ENCODE measurements at regions not wholly inside any gene's neighbourhood (a gene's known extent, or its start where the extent isn't known, plus 50 kb on each side); places are given as distances from the start of the nearest gene placed in this dataset.
"Not testable (repeated sequence)": the region's sequence is repeated elsewhere in the genome, so short reads cannot be mapped to it uniquely, and the experiment has no call there.

DNA sequence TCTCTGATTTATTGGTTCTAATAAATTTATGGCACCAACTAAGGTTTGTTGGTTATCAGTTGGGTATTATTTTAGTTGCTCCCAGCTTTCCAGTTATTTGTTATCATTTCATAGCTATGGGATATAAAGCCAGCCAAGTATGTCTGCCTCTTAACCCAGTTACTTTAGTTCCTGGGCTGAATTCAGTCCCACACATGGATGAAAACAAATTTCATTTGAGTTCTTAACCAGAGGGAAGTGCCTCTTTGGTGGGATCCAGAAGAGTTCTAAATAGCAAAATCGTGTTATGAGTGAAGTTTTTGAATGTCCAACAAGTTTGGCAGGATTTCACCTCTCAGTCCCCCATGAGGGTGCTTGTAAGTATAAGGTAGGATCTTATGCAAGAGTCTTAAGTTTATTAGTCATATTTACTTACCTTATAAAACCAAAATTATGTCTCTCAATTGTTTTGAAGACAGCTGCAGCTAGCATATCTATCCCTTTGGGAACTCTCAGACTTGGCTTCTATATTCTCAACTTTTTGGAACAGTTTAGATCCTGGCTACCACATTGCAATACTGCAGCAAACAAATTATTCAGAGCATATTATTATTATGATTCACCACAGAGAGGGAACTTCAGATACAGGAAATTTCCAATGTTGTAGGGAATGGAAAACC is 683.6 kb downstream of the BCKDHB start:
- CTCF ChIA-PET, result no interaction called here
- H3K9me3 ChIP-seq, result no peaks in the 10 kb centered on the region
- no peaks in the 10 kb centered on the region for H3K27me3 ChIP-seq (ENCODE audit: insufficient read depth)
- H3K27ac ChIP-seq (ENCODE audit: low read depth in 2 of 2, low read length in 1 of 2), result peak overlapping the region in 1 of 2 experiments; percentile 47; a peak in 1 of 4 replicates
- no peak overlapping the region for H3K9ac ChIP-seq
- no peaks in the 10 kb centered on the region for H3K36me3 ChIP-seq (replicated peaks in 1 of 2; ENCODE audit: control insufficient read depth in 1 of 2, insufficient read depth in 2 of 2, low read length in 1 of 2)
- 38% methylated on average over 1 of the region's 1 CpG for WGBS (ENCODE audit: low lambda C conversion rate)
- POLR2A ChIA-PET, result no interaction called here
- no peaks in the 10 kb centered on the region for H3F3A ChIP-seq (replicated peaks; ENCODE audit: insufficient read depth)
- H3K79me2 ChIP-seq (ENCODE audit: insufficient read depth), result no peaks in the 10 kb centered on the region
- no peak for DNase-seq
- H2AFZ ChIP-seq (ENCODE audit: low read depth), result peak overlapping the region; percentile 71; the same call in 1 of the 2 replicates
- no peak overlapping the region for H3K4me3 ChIP-seq (ENCODE audit: low read depth in 2 of 2, low read length in 1 of 2)
- TF ChIP-seq FOSL2 (IDR thresholded peaks at IDR 0.05; ENCODE audit: borderline replicate concordance, low read depth) (peak; percentile 31; the same call in 1 of the 2 replicates), REST (IDR thresholded peaks at IDR 0.05; ENCODE audit: low read depth, low read length) (no peak)
- H4K20me1 ChIP-seq (ENCODE audit: insufficient read depth), result no peaks in the 10 kb centered on the region
- H3K4me1 ChIP-seq (ENCODE audit: control insufficient read depth in 1 of 2, insufficient read depth in 2 of 2, low read depth in 1 of 2, low read length in 1 of 2), result no peaks in the 10 kb centered on the region; a peak in 1 of 4 replicates
- 0 out of 2 replicates have a peak, but pooled peaks cover 4% of the 10 kb centered on the region for H3K9me2 ChIP-seq
- no peak overlapping the region for H3K4me2 ChIP-seq

DNA sequence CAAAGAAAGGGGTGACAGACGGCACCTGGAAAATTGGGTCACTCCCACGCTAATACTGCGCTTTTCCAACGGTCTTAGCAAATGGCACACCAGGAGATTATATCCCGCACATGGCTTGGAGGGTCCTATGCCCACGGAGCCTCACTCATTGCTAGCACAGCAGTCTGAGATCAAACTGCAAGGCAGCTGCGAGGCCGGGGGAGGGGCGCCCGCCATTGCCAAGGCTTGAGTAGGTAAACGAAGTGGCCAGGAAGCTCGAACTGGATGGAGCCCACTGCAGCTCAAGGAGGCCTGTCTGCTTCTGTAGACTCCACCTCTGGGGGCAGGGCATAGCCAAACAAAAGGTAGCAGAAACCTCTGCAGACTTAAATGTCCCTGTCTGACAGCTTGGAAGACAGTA is 676.8 kb downstream of the BCKDHB start:
- H3K9me3 ChIP-seq; H3K9me2 ChIP-seq; H3K27me3 ChIP-seq (ENCODE audit: insufficient read depth); H4K20me1 ChIP-seq (ENCODE audit: insufficient read depth); H3K27ac ChIP-seq (ENCODE audit: low read depth in 2 of 2, low read length in 1 of 2); DNase-seq; H3K4me2 ChIP-seq; H3K4me1 ChIP-seq (ENCODE audit: control insufficient read depth in 1 of 2, insufficient read depth in 2 of 2, low read depth in 1 of 2, low read length in 1 of 2); H2AFZ ChIP-seq (ENCODE audit: low read depth); CTCF ChIA-PET; H3K79me2 ChIP-seq (ENCODE audit: insufficient read depth); POLR2A ChIA-PET; H3F3A ChIP-seq (replicated peaks; ENCODE audit: insufficient read depth); H3K36me3 ChIP-seq (replicated peaks in 1 of 2; ENCODE audit: control insufficient read depth in 1 of 2, insufficient read depth in 2 of 2, low read length in 1 of 2); H3K9ac ChIP-seq; H3K4me3 ChIP-seq (ENCODE audit: low read depth in 2 of 2, low read length in 1 of 2): not testable (repeated sequence)
- 56% methylated on average over 7 of the region's 12 CpGs for WGBS (ENCODE audit: low lambda C conversion rate)

GRCh38 chr6:80771941-80772340 is 665.5 kb downstream of the BCKDHB start:
- H3K9me3 ChIP-seq, result no peaks in the 10 kb centered on the region; the same call in 1 of the 2 replicates
- no peaks in the 10 kb centered on the region for H4K20me1 ChIP-seq (ENCODE audit: insufficient read depth)
- no peak overlapping the region for H3K4me2 ChIP-seq
- no peaks in the 10 kb centered on the region for H3K79me2 ChIP-seq (ENCODE audit: insufficient read depth)
- ChIA-PET POLR2A (no interaction called here), CTCF (interaction anchor here (0.9 kb wide), 1 partner anchor 172 kb away, joined by 3 read pairs; no protein-coding TSS in a partner anchor)
- no peaks in the 10 kb centered on the region for H3K9me2 ChIP-seq
- peaks cover 4% of the 10 kb centered on the region for H3F3A ChIP-seq (replicated peaks; ENCODE audit: insufficient read depth)
- H3K4me1 ChIP-seq (ENCODE audit: control insufficient read depth in 1 of 2, insufficient read depth in 2 of 2, low read depth in 1 of 2, low read length in 1 of 2), result no peaks in the 10 kb centered on the region; a peak in 1 of 4 replicates
- no peaks in the 10 kb centered on the region for H3K36me3 ChIP-seq (replicated peaks in 1 of 2; ENCODE audit: control insufficient read depth in 1 of 2, insufficient read depth in 2 of 2, low read length in 1 of 2)
- H3K9ac ChIP-seq, result no peak overlapping the region
- no peak for DNase-seq
- no peaks in the 10 kb centered on the region for H3K27me3 ChIP-seq (ENCODE audit: insufficient read depth)
- no peak overlapping the region for H3K4me3 ChIP-seq (ENCODE audit: low read depth in 2 of 2, low read length in 1 of 2)
- 64% methylated on average over 2 of the region's 2 CpGs for WGBS (ENCODE audit: low lambda C conversion rate)
- H2AFZ ChIP-seq (ENCODE audit: low read depth), result no peak overlapping the region
- H3K27ac ChIP-seq (ENCODE audit: low read depth in 2 of 2, low read length in 1 of 2), result no peak overlapping the region
- TF ChIP-seq TCF12 (IDR thresholded peaks at IDR 0.05), result no peak
- TF ChIP-seq, protein P1, sequence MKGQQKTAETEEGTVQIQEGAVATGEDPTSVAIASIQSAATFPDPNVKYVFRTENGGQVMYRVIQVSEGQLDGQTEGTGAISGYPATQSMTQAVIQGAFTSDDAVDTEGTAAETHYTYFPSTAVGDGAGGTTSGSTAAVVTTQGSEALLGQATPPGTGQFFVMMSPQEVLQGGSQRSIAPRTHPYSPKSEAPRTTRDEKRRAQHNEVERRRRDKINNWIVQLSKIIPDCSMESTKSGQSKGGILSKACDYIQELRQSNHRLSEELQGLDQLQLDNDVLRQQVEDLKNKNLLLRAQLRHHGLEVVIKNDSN (IDR thresholded peaks at IDR 0.05; ENCODE audit: borderline replicate concordance, low read depth), result no peak
- TF ChIP-seq RXRA (IDR thresholded peaks at IDR 0.05; ENCODE audit: borderline replicate concordance, low read depth), result no peak
- TF ChIP-seq FOXJ3 (CRISPR knock-in tag; IDR thresholded peaks at IDR 0.05), result no peak
- TF ChIP-seq REST (IDR thresholded peaks at IDR 0.05; ENCODE audit: low read depth, low read length), result peak; percentile 98
